PFSK-1 (cell line): ENCODE measurements at regions not wholly inside any gene's neighbourhood (a gene's known extent, or its start where the extent isn't known, plus 50 kb on each side); places are given as distances from the start of the nearest gene placed in this dataset.

ENCODE experiments used
- REST ChIP-seq, 2 experiments: IDR thresholded peaks; 2 replicates each; pipeline versions ENCODE4 v1.6.1 to v1.8.0; 2011 to 2012; ENCODE audit warnings: low read depth in 2 of 2, low read length in 2 of 2, control low read depth in 1 of 2, inconsistent platforms in 1 of 2, mild to moderate bottlenecking in 1 of 2, moderate library complexity in 1 of 2; ENCODE audit not compliant: insufficient read depth in 1 of 2
- TAF1 ChIP-seq: IDR thresholded peaks from 2 replicates; pipeline ENCODE4 v1.6.1; 2012; ENCODE audit warnings: low read length, control low read depth, borderline replicate concordance; ENCODE audit not compliant: insufficient read depth

- TF ChIP-seq TAF1 (no peak), REST (IDR thresholded peaks at IDR 0.05; ENCODE audit: insufficient read depth in 1 of 2, low read depth in 2 of 2, low read length in 2 of 2) (no peak)
Measured at GRCh38 chr15:38898236-38898635, 333.6 kb upstream of the RASGRP1 start.
